ENCODE measurements at regions not wholly inside any gene's neighbourhood (a gene's known extent, or its start where the extent isn't known, plus 50 kb on each side); places are given as distances from the start of the nearest gene placed in this dataset.

GRCh38 chr4:31104577-31104976 is 384.4 kb downstream of the PCDH7 start:
- Histone ChIP-seq H3K23ac (ENCODE audit: insufficient read length) (no peak overlapping the region), H3K18ac (ENCODE audit: extremely low read depth, low read length) (no peak overlapping the region), H2BK5ac (ENCODE audit: low read depth, low read length) (no peak overlapping the region), H3K27me3 (replicated peaks in 1 of 4; ENCODE audit: control insufficient read depth in 3 of 4, extremely low read depth in 1 of 4, insufficient read depth in 3 of 4, low read length in 3 of 4) (peaks cover 0 to 1% (median 0%) of the 10 kb centered on the region in 4 experiments; a peak in 1 of 7 replicates), H4K8ac (ENCODE audit: extremely low read depth, insufficient read depth, low read length) (no peak overlapping the region), H3K4me1 (replicated peaks in 1 of 4; ENCODE audit: control insufficient read depth in 3 of 4, insufficient read depth in 4 of 4, low read length in 3 of 4) (no peaks in the 10 kb centered on the region), H3K36me3 (ENCODE audit: control insufficient read depth in 2 of 4, insufficient read depth in 4 of 4, low read length in 3 of 4) (no peaks in the 10 kb centered on the region), H2AFZ (ENCODE audit: low read length) (no peak overlapping the region), H2BK15ac (ENCODE audit: low read length) (no peak overlapping the region), H3K79me2 (ENCODE audit: control insufficient read depth in 1 of 2, insufficient read depth in 2 of 2, low read length in 2 of 2) (no peaks in the 10 kb centered on the region), H2AK5ac (ENCODE audit: low read depth, low read length) (no peak overlapping the region), H4K5ac (ENCODE audit: insufficient read length, low read depth, low read length) (no peak overlapping the region), H3K4ac (replicated peaks; ENCODE audit: insufficient read length, low read depth, low read length) (no peak overlapping the region), H2BK12ac (ENCODE audit: low read depth, low read length) (no peak overlapping the region), H3K9ac (replicated peaks in 1 of 4; ENCODE audit: extremely low read depth in 1 of 4, low read depth in 3 of 4, low read length in 3 of 4) (no peak overlapping the region), H3K27ac (ENCODE audit: low read depth, low read length) (no peak overlapping the region), H3K9me3 (ENCODE audit: insufficient read depth in 2 of 2, low read depth in 1 of 2, low read length in 1 of 2) (no peaks in the 10 kb centered on the region), H3K79me1 (ENCODE audit: low read depth, low read length) (no peaks in the 10 kb centered on the region), H4K91ac (replicated peaks; ENCODE audit: insufficient read length, low read length) (no peak overlapping the region), H3K23me2 (ENCODE audit: low read depth, low read length) (no peaks in the 10 kb centered on the region), H3K56ac (replicated peaks; ENCODE audit: insufficient read length, low read depth, low read length) (no peak overlapping the region), H2BK120ac (replicated peaks; ENCODE audit: low read depth, low read length) (no peak overlapping the region), H2BK20ac (ENCODE audit: low read length) (no peak overlapping the region), H3K14ac (ENCODE audit: insufficient read length) (no peak overlapping the region), H4K20me1 (replicated peaks in 1 of 2; ENCODE audit: control insufficient read depth in 1 of 2, insufficient read depth in 2 of 2, low read length in 2 of 2) (no peaks in the 10 kb centered on the region), H3K4me3 (ENCODE audit: extremely low read depth in 1 of 4, insufficient read depth in 2 of 4, low read depth in 3 of 4, low read length in 4 of 4) (no peak overlapping the region), H3K4me2 (ENCODE audit: insufficient read depth in 1 of 2, low read depth in 2 of 2, low read length in 2 of 2) (no peak overlapping the region)
- no peak for TF ChIP-seq E2F6 (IDR thresholded peaks at IDR 0.05)
- WGBS, 2 experiments (ENCODE audit: extremely low coverage in 1 of 2, insufficient coverage in 1 of 2, insufficient read length in 1 of 2, insufficient replicate concordance in 2 of 2, low coverage in 1 of 2, low lambda C conversion rate in 2 of 2, missing lambda C conversion rate in 1 of 2): 91% methylated on average over 3 of the region's 3 CpGs; no CpG with 5 or more reads in 1 of the 2 experiments
- FAIRE-seq (no peak), DNase-seq (ENCODE audit: low read depth in 1 of 2, low spot score in 2 of 2) (no peak)
- POLR2A ChIA-PET (ENCODE audit: partially characterized antibody): interaction anchor here (1.1 to 1.2 kb wide), 2 partner anchors 8 to 187 kb away, joined by 3 read pairs; no protein-coding TSS in a partner anchor
- CTCF ChIA-PET (ENCODE audit: partially characterized antibody): interaction anchor here (1.3 to 1.5 kb wide), 2 partner anchors 13 to 17 kb away, joined by 3 to 4 read pairs; no protein-coding TSS in a partner anchor
